Endothelial cell of umbilical vein (primary cell): ENCODE measurements at regions not wholly inside any gene's neighbourhood (a gene's known extent, or its start where the extent isn't known, plus 50 kb on each side); places are given as distances from the start of the nearest gene placed in this dataset.

ENCODE experiments used
- BruUV-seq: library from RNA; stranded (reverse); fragments of 400-500 nt; replicated peaks from 2 replicates; lab custom pipeline; 2021; lab: Mats Ljungman, UMichigan
- CTCF ChIA-PET: fragments of 300-600, 350-600 bp; sonication (Branson Sonifier 250); formaldehyde crosslinking; loops from one replicate; lab custom pipeline; 2021; ENCODE audit warnings: antibody characterized with exemption, inconsistent platforms; lab: Charles Lee
- POLR2A ChIA-PET: fragments of 300-600, 350-600 bp; sonication (Branson Sonifier 250); formaldehyde crosslinking; loops from one replicate; lab custom pipeline; 2021; ENCODE audit warnings: antibody characterized with exemption, inconsistent platforms; lab: Charles Lee
- DNase-seq: peaks from one replicate; pipeline ENCODE4 v3.0.0-alpha.2; 2011; ENCODE audit warnings: low read depth, low spot score
- FAIRE-seq: peaks from 2 replicates; lab custom pipeline; 2011; peaks lifted over from hg19 to GRCh38; lab: Jason Lieb, UNC
- H2AFZ ChIP-seq: 2 replicates; pipeline ENCODE4 v1.6.0; 2012; ENCODE audit warnings: low read depth, low read length, control low read depth, inconsistent platforms
- H3K27ac ChIP-seq: 2 replicates; pipeline ENCODE4 v1.5.1; 2011; ENCODE audit warnings: low read depth, mild to moderate bottlenecking, control low read depth, low read length, moderate library complexity; ENCODE audit not compliant: insufficient read depth
- H3K27me3 ChIP-seq, 2 experiments: 2 replicates each; pipeline versions ENCODE4 v1.6.0 to v1.6.1; 2011; ENCODE audit warnings: low read length in 2 of 2, mixed read lengths in 1 of 2; ENCODE audit not compliant: control insufficient read depth in 2 of 2, insufficient read depth in 2 of 2
- H3K36me3 ChIP-seq, 2 experiments: 2 replicates in 1 of 2; 3 replicates in 1 of 2; pipeline ENCODE4 v1.5.1; 2011; ENCODE audit warnings: low read length in 2 of 2, mild to moderate bottlenecking in 1 of 2, moderate library complexity in 1 of 2; ENCODE audit not compliant: control insufficient read depth in 2 of 2, insufficient read depth in 2 of 2; ENCODE audit errors: extremely low read depth in 1 of 2
- H3K4me1 ChIP-seq: 3 replicates; pipeline ENCODE4 v1.5.1; 2011; ENCODE audit warnings: mild to moderate bottlenecking, low read length; ENCODE audit not compliant: control insufficient read depth, insufficient read depth; ENCODE audit errors: extremely low read depth
- H3K4me2 ChIP-seq: 2 replicates; pipeline ENCODE4 v1.6.1; 2011; ENCODE audit warnings: low read length, control low read depth, mixed read lengths; ENCODE audit not compliant: insufficient read depth
- H3K4me3 ChIP-seq, 3 experiments: fragments of 200-600 bp in 1 of 3; sonication (generic), shearing (Covaris generic) in 1 of 3; replicated peaks in 1 of 3; 2 replicates each; pipeline ENCODE4 v1.5.1; 2011 to 2016; ENCODE audit warnings: control low read depth in 3 of 3, low read length in 3 of 3, mild to moderate bottlenecking in 2 of 3, inconsistent platforms in 1 of 3, low read depth in 1 of 3, moderate library complexity in 1 of 3; ENCODE audit not compliant: insufficient read depth in 1 of 3
- H3K79me2 ChIP-seq: 2 replicates; pipeline ENCODE4 v1.6.0; 2012; ENCODE audit warnings: low read length, inconsistent platforms; ENCODE audit not compliant: control insufficient read depth, insufficient read depth
- H3K9ac ChIP-seq: replicated peaks from 2 replicates; pipeline ENCODE3; 2011; ENCODE audit warnings: low read length, control low read depth; ENCODE audit not compliant: insufficient read depth; ENCODE audit errors: extremely low read depth
- H3K9me1 ChIP-seq: replicated peaks from 3 replicates; pipeline ENCODE4 v1.6.0; 2011; ENCODE audit warnings: mild to moderate bottlenecking, low read length; ENCODE audit not compliant: control insufficient read depth, insufficient read depth; ENCODE audit errors: extremely low read depth
- H3K9me3 ChIP-seq: replicated peaks from 2 replicates; pipeline ENCODE4 v1.5.1; 2012; ENCODE audit warnings: low read length, inconsistent platforms; ENCODE audit not compliant: control insufficient read depth, insufficient read depth
- H4K20me1 ChIP-seq: replicated peaks from 2 replicates; pipeline ENCODE3; 2011; ENCODE audit warnings: mild to moderate bottlenecking, low read length; ENCODE audit not compliant: control insufficient read depth, insufficient read depth; ENCODE audit errors: extremely low read depth
- EZH2 ChIP-seq: IDR thresholded peaks from 2 replicates; pipeline ENCODE4 v1.6.1; 2012; ENCODE audit warnings: borderline replicate concordance, low read depth, mild to moderate bottlenecking, moderate library complexity, low read length, inconsistent platforms; ENCODE audit not compliant: severe bottlenecking
- FOS ChIP-seq: IDR thresholded peaks from 2 replicates; pipeline ENCODE4 v1.6.1; 2011; ENCODE audit warnings: mild to moderate bottlenecking, low read length, moderate library complexity, borderline replicate concordance; ENCODE audit not compliant: insufficient read depth
- GATA2 ChIP-seq: IDR thresholded peaks from 2 replicates; pipeline ENCODE4 v1.7.0; 2011; ENCODE audit warnings: low read depth, mild to moderate bottlenecking, moderate library complexity, mixed read lengths, low read length; ENCODE audit not compliant: insufficient read length, insufficient read depth
- JUN ChIP-seq: IDR thresholded peaks from 2 replicates; pipeline ENCODE4 v1.6.1; 2011; ENCODE audit warnings: borderline replicate concordance, low read depth; ENCODE audit not compliant: insufficient read length, insufficient read depth
- MYC ChIP-seq: IDR thresholded peaks from one replicate; pipeline ENCODE4 v1.6.1; 2011; ENCODE audit warnings: mild to moderate bottlenecking, low read depth, low read length
- POLR2A ChIP-seq: IDR thresholded peaks from 2 replicates; pipeline ENCODE4 v1.6.1; 2012; ENCODE audit warnings: low read depth, mild to moderate bottlenecking, control low read depth, low read length
- POLR2AphosphoS5 ChIP-seq: IDR thresholded peaks from 2 replicates; pipeline ENCODE4 v1.6.1; 2012; ENCODE audit warnings: low read depth, mild to moderate bottlenecking, control low read depth, low read length, moderate library complexity; ENCODE audit not compliant: insufficient read depth
- dilution Hi-C: fragments of 300-500 bp; cut with MboI; formaldehyde crosslinking; loops from one replicate; pipeline ENCODE4 v1.15.0; 2019; ENCODE audit warnings: low sequenced_read_pairs; ENCODE audit not compliant: extremely low pct_ligation_motif_present
- intact Hi-C: fragments of 100-400 bp; cut with micrococcal nuclease; formaldehyde crosslinking; loops from one replicate; pipeline ENCODE4 v1.10.0; 2022
- TF ChIP-seq, protein P1 (sequence below): IDR thresholded peaks from 2 replicates; pipeline ENCODE4 v1.6.1; 2011; ENCODE audit not compliant: insufficient read depth, insufficient read length
- TF ChIP-seq, protein P2 (sequence below), 2 donors: IDR thresholded peaks; 1 replicate in 1 of 2; 2 replicates in 1 of 2; pipeline ENCODE4 v1.5.1; 2011; ENCODE audit warnings: low read length in 2 of 2, mild to moderate bottlenecking in 2 of 2, moderate library complexity in 2 of 2, control low read depth in 1 of 2, inconsistent platforms in 1 of 2, low read depth in 1 of 2; ENCODE audit not compliant: insufficient read depth in 1 of 2; ENCODE audit errors: extremely low read depth in 1 of 2

DNA sequence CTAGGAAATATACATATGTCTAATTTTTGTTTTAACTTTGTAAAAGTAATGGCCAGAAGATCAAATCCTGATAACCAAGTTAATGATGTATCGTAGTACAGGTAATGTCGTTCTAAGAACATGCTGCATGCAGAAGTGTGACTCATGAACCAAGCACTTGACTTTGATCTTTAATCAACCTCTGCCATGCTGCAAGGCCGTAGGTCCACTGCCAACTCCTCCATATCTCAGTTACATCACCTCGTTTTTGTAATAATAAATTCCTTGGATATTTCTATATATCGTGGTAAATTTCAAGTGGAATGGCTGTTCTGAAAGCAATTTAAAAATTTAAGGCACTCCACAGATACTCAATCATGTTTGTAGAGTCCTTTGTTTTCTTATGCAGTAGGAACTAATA, 771.7 kb downstream of the EPHA7 start:
- Histone ChIP-seq H3K9me3 (no peaks in the 10 kb centered on the region), H3K36me3 (no peaks in the 10 kb centered on the region), H3K79me2 (no peaks in the 10 kb centered on the region), H4K20me1 (no peaks in the 10 kb centered on the region), H3K4me1 (no peaks in the 10 kb centered on the region), H3K9me1 (no peaks in the 10 kb centered on the region), H2AFZ (no peak overlapping the region), H3K27ac (no peak overlapping the region), H3K4me2 (no peak overlapping the region), H3K27me3 (no peaks in the 10 kb centered on the region), H3K9ac (no peak overlapping the region), H3K4me3 (no peak overlapping the region)
- FAIRE-seq (no peak), DNase-seq (no peak)
- ChIA-PET POLR2A (no interaction called here), CTCF (interaction anchor here (0.8 to 1.5 kb wide), 3 partner anchors 522 to 1235 kb away, joined by 4 to 13 read pairs (median 5); no protein-coding TSS in a partner anchor)
- BruUV-seq, result no TSS peak
- dilution Hi-C loops (no loop called here), intact Hi-C loops (loop anchor here (10.0 kb wide), 1 partner anchor 293 kb away; no protein-coding TSS in a partner anchor)
- TF ChIP-seq FOS (no peak), EZH2 (no peak), MYC (no peak), POLR2AphosphoS5 (no peak), JUN (no peak), GATA2 (no peak), POLR2A (no peak)
- TF ChIP-seq, protein P1, sequence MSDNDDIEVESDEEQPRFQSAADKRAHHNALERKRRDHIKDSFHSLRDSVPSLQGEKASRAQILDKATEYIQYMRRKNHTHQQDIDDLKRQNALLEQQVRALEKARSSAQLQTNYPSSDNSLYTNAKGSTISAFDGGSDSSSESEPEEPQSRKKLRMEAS, result no peak
- TF ChIP-seq, protein P2, sequence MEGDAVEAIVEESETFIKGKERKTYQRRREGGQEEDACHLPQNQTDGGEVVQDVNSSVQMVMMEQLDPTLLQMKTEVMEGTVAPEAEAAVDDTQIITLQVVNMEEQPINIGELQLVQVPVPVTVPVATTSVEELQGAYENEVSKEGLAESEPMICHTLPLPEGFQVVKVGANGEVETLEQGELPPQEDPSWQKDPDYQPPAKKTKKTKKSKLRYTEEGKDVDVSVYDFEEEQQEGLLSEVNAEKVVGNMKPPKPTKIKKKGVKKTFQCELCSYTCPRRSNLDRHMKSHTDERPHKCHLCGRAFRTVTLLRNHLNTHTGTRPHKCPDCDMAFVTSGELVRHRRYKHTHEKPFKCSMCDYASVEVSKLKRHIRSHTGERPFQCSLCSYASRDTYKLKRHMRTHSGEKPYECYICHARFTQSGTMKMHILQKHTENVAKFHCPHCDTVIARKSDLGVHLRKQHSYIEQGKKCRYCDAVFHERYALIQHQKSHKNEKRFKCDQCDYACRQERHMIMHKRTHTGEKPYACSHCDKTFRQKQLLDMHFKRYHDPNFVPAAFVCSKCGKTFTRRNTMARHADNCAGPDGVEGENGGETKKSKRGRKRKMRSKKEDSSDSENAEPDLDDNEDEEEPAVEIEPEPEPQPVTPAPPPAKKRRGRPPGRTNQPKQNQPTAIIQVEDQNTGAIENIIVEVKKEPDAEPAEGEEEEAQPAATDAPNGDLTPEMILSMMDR (IDR thresholded peaks at IDR 0.05; ENCODE audit: extremely low read depth in 1 of 2, insufficient read depth in 1 of 2, low read depth in 1 of 2, low read length in 2 of 2), result no peak
